22Rv1 (cell line): ENCODE measurements at regions not wholly inside any gene's neighbourhood (a gene's known extent, or its start where the extent isn't known, plus 50 kb on each side); places are given as distances from the start of the nearest gene placed in this dataset.

ENCODE experiments used
- CTCF ChIP-seq: fragments of 450-650 bp; IDR thresholded peaks from 2 replicates; pipeline ENCODE4 v1.5.1; 2017; ENCODE audit warnings: mild to moderate bottlenecking
- ZFX ChIP-seq: fragments of 450-650 bp; IDR thresholded peaks from 2 replicates; pipeline ENCODE4 v1.6.1; 2017; ENCODE audit warnings: antibody characterized with exemption, borderline replicate concordance

GRCh38 chr13:85411591-85411990 is 387.6 kb downstream of the SLITRK6 start:
- TF ChIP-seq CTCF = no peak
- no peak for TF ChIP-seq ZFX
